DOHH2 (cell line): ENCODE measurements at regions not wholly inside any gene's neighbourhood (a gene's known extent, or its start where the extent isn't known, plus 50 kb on each side); places are given as distances from the start of the nearest gene placed in this dataset.

Experiments
- H3F3A ChIP-seq: fragments of 200-600 bp; sonication (generic), shearing (Covaris generic); 2 replicates; pipeline ENCODE4 v1.6.0; 2016; ENCODE audit warnings: antibody characterized with exemption, mild to moderate bottlenecking; ENCODE audit not compliant: control insufficient read depth, insufficient read depth
- H3K27ac ChIP-seq: fragments of 200-600 bp; sonication (generic); 2 replicates; pipeline ENCODE4 v1.5.1; 2014; ENCODE audit warnings: low read depth, mild to moderate bottlenecking, low read length, moderate library complexity
- H3K27me3 ChIP-seq: fragments of 200-600 bp; sonication (generic); 2 replicates; pipeline ENCODE4 v1.6.1; 2014; ENCODE audit warnings: mild to moderate bottlenecking, low read length, mixed read lengths; ENCODE audit not compliant: control insufficient read depth
- H3K36me3 ChIP-seq: fragments of 200-600 bp; sonication (generic); 2 replicates; pipeline ENCODE4 v1.6.1; 2014; ENCODE audit warnings: mild to moderate bottlenecking, low read length, moderate library complexity, mixed read lengths; ENCODE audit not compliant: control insufficient read depth
- H3K4me1 ChIP-seq: fragments of 200-600 bp; sonication (generic); 2 replicates; pipeline ENCODE4 v1.6.1; 2014; ENCODE audit warnings: mild to moderate bottlenecking, low read length, mixed read lengths; ENCODE audit not compliant: control insufficient read depth
- H3K4me2 ChIP-seq: fragments of 200-600 bp; sonication (generic); 2 replicates; pipeline ENCODE4 v1.6.0; 2014; ENCODE audit warnings: mild to moderate bottlenecking, low read length, moderate library complexity
- H3K4me3 ChIP-seq: fragments of 200-600 bp; sonication (generic); 2 replicates; pipeline ENCODE4 v1.5.1; 2014; ENCODE audit warnings: mild to moderate bottlenecking, low read length, mixed read lengths
- H3K79me2 ChIP-seq: fragments of 200-600 bp; sonication (generic); 2 replicates; pipeline ENCODE4 v1.6.1; 2014; ENCODE audit warnings: mild to moderate bottlenecking, low read length, mixed read lengths; ENCODE audit not compliant: control insufficient read depth
- H3K9me2 ChIP-seq: fragments of 200-600 bp; sonication (generic); replicated peaks from 2 replicates; pipeline ENCODE4 v1.6.1; 2014; ENCODE audit warnings: mild to moderate bottlenecking, low read length, mixed read lengths; ENCODE audit not compliant: control insufficient read depth
- H3K9me3 ChIP-seq: fragments of 200-600 bp; sonication (generic); 2 replicates; pipeline ENCODE4 v1.6.1; 2014; ENCODE audit warnings: antibody characterized with exemption, low read length, mixed read lengths; ENCODE audit not compliant: control insufficient read depth, insufficient read depth
- H4K20me1 ChIP-seq: fragments of 200-600 bp; sonication (generic); 2 replicates; pipeline ENCODE4 v1.6.0; 2014; ENCODE audit warnings: low read depth, mild to moderate bottlenecking, antibody characterized with exemption, low read length, moderate library complexity; ENCODE audit not compliant: control insufficient read depth, insufficient read depth
- EZH2phosphoT487 ChIP-seq: fragments of 200-600 bp; sonication (generic); IDR thresholded peaks from 2 replicates; pipeline ENCODE4 v1.6.1; 2017; ENCODE audit warnings: borderline replicate concordance, mild to moderate bottlenecking, antibody characterized with exemption, low read length, moderate library complexity, mixed read lengths
- TF ChIP-seq, protein P1 (sequence below): fragments of 200-600 bp; sonication (generic); IDR thresholded peaks from one replicate; pipeline ENCODE4 v1.5.1; 2014; ENCODE audit warnings: antibody characterized with exemption, mild to moderate bottlenecking, low read depth, low read length; ENCODE audit not compliant: poor library complexity, severe bottlenecking

DNA sequence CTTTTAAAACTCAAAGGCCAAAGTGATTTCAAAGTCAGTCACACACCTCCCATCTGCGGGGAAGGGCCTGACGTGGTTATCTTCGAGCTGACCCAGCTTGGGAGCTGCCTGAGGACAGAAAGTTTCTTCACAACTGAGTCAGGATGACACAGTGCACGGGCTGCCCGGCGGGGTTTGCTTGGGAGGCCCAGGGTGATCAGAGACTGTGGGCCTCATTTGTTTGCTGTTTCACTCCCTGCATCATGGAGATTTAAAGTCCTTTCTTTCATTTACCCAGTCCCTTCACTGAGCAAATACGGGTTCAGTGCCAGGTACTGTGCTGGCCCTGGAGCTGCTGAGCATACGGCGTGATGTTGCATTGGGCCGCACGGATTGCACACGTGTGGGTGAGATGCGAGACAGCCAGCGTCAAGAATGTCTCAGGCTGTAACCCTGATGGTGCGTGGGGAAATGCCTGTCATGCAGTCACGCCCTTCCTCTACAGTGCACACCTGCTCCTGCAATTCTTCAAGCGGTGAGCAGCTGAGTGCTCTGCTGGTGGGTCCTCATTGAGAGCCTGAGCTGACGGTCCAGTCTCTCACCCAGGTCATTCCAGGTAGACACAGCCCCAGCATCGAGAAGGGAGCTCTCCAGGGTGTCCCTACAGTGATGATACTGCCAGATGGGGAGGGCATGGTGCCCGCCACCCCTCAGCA lies 82.7 kb upstream of the PMEPA1 start:
- no peak overlapping the region for H3K4me2 ChIP-seq
- H4K20me1 ChIP-seq, result no peaks in the 10 kb centered on the region
- no peaks in the 10 kb centered on the region for H3K9me2 ChIP-seq
- H3K27ac ChIP-seq, result no peak overlapping the region
- peaks cover 6% of the 10 kb centered on the region; the same call in 1 of the 2 replicates for H3K27me3 ChIP-seq
- no peaks in the 10 kb centered on the region for H3K36me3 ChIP-seq
- no peak overlapping the region for H3K4me3 ChIP-seq
- TF ChIP-seq EZH2phosphoT487, result no peak
- TF ChIP-seq, protein P1, sequence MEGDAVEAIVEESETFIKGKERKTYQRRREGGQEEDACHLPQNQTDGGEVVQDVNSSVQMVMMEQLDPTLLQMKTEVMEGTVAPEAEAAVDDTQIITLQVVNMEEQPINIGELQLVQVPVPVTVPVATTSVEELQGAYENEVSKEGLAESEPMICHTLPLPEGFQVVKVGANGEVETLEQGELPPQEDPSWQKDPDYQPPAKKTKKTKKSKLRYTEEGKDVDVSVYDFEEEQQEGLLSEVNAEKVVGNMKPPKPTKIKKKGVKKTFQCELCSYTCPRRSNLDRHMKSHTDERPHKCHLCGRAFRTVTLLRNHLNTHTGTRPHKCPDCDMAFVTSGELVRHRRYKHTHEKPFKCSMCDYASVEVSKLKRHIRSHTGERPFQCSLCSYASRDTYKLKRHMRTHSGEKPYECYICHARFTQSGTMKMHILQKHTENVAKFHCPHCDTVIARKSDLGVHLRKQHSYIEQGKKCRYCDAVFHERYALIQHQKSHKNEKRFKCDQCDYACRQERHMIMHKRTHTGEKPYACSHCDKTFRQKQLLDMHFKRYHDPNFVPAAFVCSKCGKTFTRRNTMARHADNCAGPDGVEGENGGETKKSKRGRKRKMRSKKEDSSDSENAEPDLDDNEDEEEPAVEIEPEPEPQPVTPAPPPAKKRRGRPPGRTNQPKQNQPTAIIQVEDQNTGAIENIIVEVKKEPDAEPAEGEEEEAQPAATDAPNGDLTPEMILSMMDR, result no peak
- no peaks in the 10 kb centered on the region for H3K9me3 ChIP-seq
- H3F3A ChIP-seq, result no peaks in the 10 kb centered on the region
- no peaks in the 10 kb centered on the region for H3K79me2 ChIP-seq
- no peaks in the 10 kb centered on the region for H3K4me1 ChIP-seq

DNA sequence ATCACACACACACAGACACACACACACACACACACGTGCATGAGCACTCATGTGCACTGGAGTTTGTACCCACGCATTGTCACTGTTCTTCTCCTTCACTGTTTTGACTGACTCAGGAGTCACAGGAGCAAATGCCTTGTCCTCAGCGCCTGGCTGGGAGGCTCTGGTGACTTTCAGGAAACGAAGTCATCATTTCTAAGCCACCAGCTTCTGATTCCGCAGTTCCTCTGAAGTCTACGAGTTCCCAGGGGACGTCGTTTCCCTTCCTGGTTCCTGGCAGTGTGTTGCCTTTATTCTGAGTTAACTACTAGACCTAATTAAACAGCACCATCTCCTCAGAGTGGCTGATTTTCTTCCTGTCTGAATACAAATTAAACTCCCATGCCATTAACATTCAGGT lies 82.2 kb upstream of the PMEPA1 start:
- Histone ChIP-seq H3K27me3 (peaks cover 6% of the 10 kb centered on the region; the same call in 1 of the 2 replicates), H3K36me3 (no peaks in the 10 kb centered on the region), H3K79me2 (no peaks in the 10 kb centered on the region), H3F3A (no peaks in the 10 kb centered on the region), H3K4me2 (no peak overlapping the region), H3K4me1 (no peaks in the 10 kb centered on the region), H3K27ac (no peak overlapping the region), H3K4me3 (no peak overlapping the region), H3K9me3 (no peaks in the 10 kb centered on the region), H3K9me2 (no peaks in the 10 kb centered on the region), H4K20me1 (no peaks in the 10 kb centered on the region)
- no peak for TF ChIP-seq EZH2phosphoT487
- TF ChIP-seq, protein P1, result no peak

DNA sequence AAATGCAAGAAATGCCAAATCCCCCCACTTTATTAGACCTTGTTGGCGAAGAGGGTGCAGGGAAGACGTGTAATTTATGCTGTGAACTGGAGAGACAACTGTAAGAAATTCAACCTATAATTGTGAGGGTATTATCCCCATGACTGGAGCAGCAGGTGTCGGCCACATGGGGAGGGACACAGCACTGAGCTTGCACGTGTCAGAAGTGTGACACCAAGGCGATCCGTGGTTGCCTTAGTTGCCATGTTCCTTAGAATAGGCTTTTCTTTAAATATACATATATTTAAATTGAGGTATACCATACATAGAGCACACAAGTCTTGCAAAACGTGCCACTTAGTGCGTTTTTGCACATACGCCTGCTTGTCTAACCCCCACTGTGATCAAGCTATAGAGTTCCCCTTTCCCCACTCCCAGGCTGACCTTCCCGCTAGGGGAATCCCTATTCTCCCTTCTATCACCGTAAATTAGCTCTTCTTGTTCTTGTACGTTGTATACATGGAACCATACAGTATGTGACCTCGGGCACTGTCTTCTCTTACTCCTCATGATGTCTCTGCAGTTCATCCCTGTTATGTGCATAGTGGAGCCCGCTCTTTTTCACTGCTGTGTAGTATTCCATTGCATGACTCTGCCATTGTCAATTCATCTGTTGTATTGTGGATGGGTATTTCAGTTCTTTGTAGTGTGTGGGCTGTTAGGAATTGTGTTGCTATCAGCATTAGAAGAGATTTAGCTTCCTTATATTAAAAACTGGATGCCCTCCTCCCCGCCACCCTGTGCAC lies 81.6 kb upstream of the PMEPA1 start:
- Histone ChIP-seq H3K4me3 (no peak overlapping the region), H4K20me1 (no peaks in the 10 kb centered on the region), H3K9me2 (no peaks in the 10 kb centered on the region), H3K36me3 (no peaks in the 10 kb centered on the region), H3F3A (no peaks in the 10 kb centered on the region), H3K9me3 (no peaks in the 10 kb centered on the region), H3K4me1 (no peaks in the 10 kb centered on the region), H3K4me2 (no peak overlapping the region), H3K27me3 (peaks cover 6% of the 10 kb centered on the region; the same call in 1 of the 2 replicates), H3K79me2 (no peaks in the 10 kb centered on the region), H3K27ac (no peak overlapping the region)
- TF ChIP-seq, protein P1, result no peak
- no peak for TF ChIP-seq EZH2phosphoT487
